Gastroesophageal sphincter (tissue), 4 donors: ENCODE measurements at regions not wholly inside any gene's neighbourhood (a gene's known extent, or its start where the extent isn't known, plus 50 kb on each side); places are given as distances from the start of the nearest gene placed in this dataset.
"Not testable (repeated sequence)": the region's sequence is repeated elsewhere in the genome, so short reads cannot be mapped to it uniquely, and the experiment has no call there.

Source experiments
- ATAC-seq: fragments of 150-250 bp; one replicate; pipeline ENCODE4 v1.9.1; 2016; ENCODE audit warnings: mild to moderate bottlenecking, moderate library complexity
- H3K27ac ChIP-seq, 4 donors: fragments of 200-600 bp; sonication (generic) in 3 of 4; 1 replicate in 3 of 4; 2 replicates in 1 of 4; pipeline ENCODE4 v1.5.1; 2016 to 2019
- H3K27me3 ChIP-seq: fragments of 200-600 bp; sonication (generic); one replicate; pipeline ENCODE4 v1.5.1; 2019
- H3K36me3 ChIP-seq, 2 donors: fragments of 200-600 bp; sonication (generic); one replicate each; pipeline ENCODE4 v1.5.1; 2019; ENCODE audit warnings: control low read depth in 1 of 2
- H3K4me1 ChIP-seq, 3 donors: fragments of 200-600 bp; sonication (generic); 1 replicate in 2 of 3; 2 replicates in 1 of 3; pipeline ENCODE4 v1.5.1; 2016 to 2019; ENCODE audit warnings: control low read depth in 2 of 3
- H3K4me3 ChIP-seq, 2 donors: fragments of 200-600 bp; sonication (generic); one replicate each; pipeline ENCODE4 v1.5.1; 2019; ENCODE audit warnings: mild to moderate bottlenecking in 1 of 2, moderate library complexity in 1 of 2
- H3K9me3 ChIP-seq, 3 donors: fragments of 200-600 bp; sonication (generic); one replicate each; pipeline ENCODE4 v1.5.1; 2017 to 2019; ENCODE audit warnings: control low read depth in 2 of 3
- EP300 ChIP-seq: sonication (generic); formaldehyde crosslinking; IDR thresholded peaks from one replicate; pipeline ENCODE4 v1.6.1; 2017; ENCODE audit warnings: antibody characterized with exemption, mild to moderate bottlenecking
- POLR2A ChIP-seq, 2 donors: fragments of 450-650 bp; IDR thresholded peaks; one replicate each; pipeline ENCODE4 v1.6.1; 2017; ENCODE audit warnings: antibody characterized with exemption in 2 of 2, mild to moderate bottlenecking in 2 of 2, moderate library complexity in 1 of 2
- POLR2AphosphoS5 ChIP-seq: sonication (generic); formaldehyde crosslinking; IDR thresholded peaks from one replicate; pipeline ENCODE4 v1.6.1; 2017; ENCODE audit warnings: antibody characterized with exemption
- WGBS, 2 donors: methylation state at CpG; one replicate each; pipeline ENCODE4 v1.1.5; 2018; ENCODE audit warnings: low coverage in 1 of 2; 5-methylcytosine and 5-hydroxymethylcytosine counted together
- TF ChIP-seq, protein P1 (sequence below), 4 experiments: fragments of 200-600 bp in 2 of 4; fragments of 450-650 bp in 2 of 4; sonication (generic) in 1 of 4; IDR thresholded peaks; one replicate each; pipeline ENCODE4 v1.5.1; 2017 to 2019; ENCODE audit warnings: antibody characterized with exemption in 4 of 4, mild to moderate bottlenecking in 2 of 4, moderate library complexity in 2 of 4

- no peaks in the 10 kb centered on the region for H3K4me1 ChIP-seq
- no peak for ATAC-seq
Measured at GRCh38 chr1:224820341-224820740, 109.1 kb upstream of the DNAH14 start.

GRCh38 chr1:224821751-224822150 lies 107.7 kb upstream of the DNAH14 start:
- 87 to 89% methylated on average over 6 of the region's 8 CpGs for WGBS, 2 donors
- H3K9me3 ChIP-seq = peaks cover 0 to 40% (median 0%) of the 10 kb centered on the region in 3 donors

More at GRCh38 chr1:224820341-224820740, 109.1 kb upstream of the DNAH14 start:
- no peak for TF ChIP-seq EP300
- no peak for TF ChIP-seq POLR2AphosphoS5
- TF ChIP-seq, protein P1, sequence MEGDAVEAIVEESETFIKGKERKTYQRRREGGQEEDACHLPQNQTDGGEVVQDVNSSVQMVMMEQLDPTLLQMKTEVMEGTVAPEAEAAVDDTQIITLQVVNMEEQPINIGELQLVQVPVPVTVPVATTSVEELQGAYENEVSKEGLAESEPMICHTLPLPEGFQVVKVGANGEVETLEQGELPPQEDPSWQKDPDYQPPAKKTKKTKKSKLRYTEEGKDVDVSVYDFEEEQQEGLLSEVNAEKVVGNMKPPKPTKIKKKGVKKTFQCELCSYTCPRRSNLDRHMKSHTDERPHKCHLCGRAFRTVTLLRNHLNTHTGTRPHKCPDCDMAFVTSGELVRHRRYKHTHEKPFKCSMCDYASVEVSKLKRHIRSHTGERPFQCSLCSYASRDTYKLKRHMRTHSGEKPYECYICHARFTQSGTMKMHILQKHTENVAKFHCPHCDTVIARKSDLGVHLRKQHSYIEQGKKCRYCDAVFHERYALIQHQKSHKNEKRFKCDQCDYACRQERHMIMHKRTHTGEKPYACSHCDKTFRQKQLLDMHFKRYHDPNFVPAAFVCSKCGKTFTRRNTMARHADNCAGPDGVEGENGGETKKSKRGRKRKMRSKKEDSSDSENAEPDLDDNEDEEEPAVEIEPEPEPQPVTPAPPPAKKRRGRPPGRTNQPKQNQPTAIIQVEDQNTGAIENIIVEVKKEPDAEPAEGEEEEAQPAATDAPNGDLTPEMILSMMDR (IDR thresholded peaks at IDR 0.05) = no peak
- TF ChIP-seq POLR2A (IDR thresholded peaks at IDR 0.05) = no peak
- Histone ChIP-seq H3K4me3 (no peak overlapping the region), H3K36me3 (no peaks in the 10 kb centered on the region), H3K27me3 (no peaks in the 10 kb centered on the region), H3K27ac (no peak overlapping the region), H3K9me3 (peaks cover 0 to 35% (median 0%) of the 10 kb centered on the region in 3 donors)
- WGBS, 2 donors = 67 to 77% methylated on average over 2 to 3 of the region's 3 CpGs

GRCh38 chr1:224825525-224826000 lies 103.9 kb upstream of the DNAH14 start:
- H3K4me1 ChIP-seq = no peaks in the 10 kb centered on the region
- ATAC-seq = no peak
- no peak overlapping the region for H3K4me3 ChIP-seq
- no peaks in the 10 kb centered on the region for H3K27me3 ChIP-seq
- TF ChIP-seq POLR2A (IDR thresholded peaks at IDR 0.05) = no peak
- H3K36me3 ChIP-seq = no peaks in the 10 kb centered on the region
- H3K27ac ChIP-seq = no peak overlapping the region
- H3K9me3 ChIP-seq = peaks cover 0 to 40% (median 0%) of the 10 kb centered on the region in 3 donors
- 83 to 89% methylated on average over 1 of the region's 1 CpG for WGBS, 2 donors

More at GRCh38 chr1:224821751-224822150, 107.7 kb upstream of the DNAH14 start:
- not testable (repeated sequence) for H3K4me3 ChIP-seq, H3K27ac ChIP-seq, H3K27me3 ChIP-seq, H3K4me1 ChIP-seq, ATAC-seq, H3K36me3 ChIP-seq

GRCh38 chr1:224828691-224829090 lies 100.8 kb upstream of the DNAH14 start:
- Histone ChIP-seq H3K9me3 (peaks cover 0 to 37% (median 0%) of the 10 kb centered on the region in 3 donors), H3K36me3 (no peaks in the 10 kb centered on the region), H3K27ac (no peak overlapping the region), H3K4me1 (no peaks in the 10 kb centered on the region), H3K27me3 (no peaks in the 10 kb centered on the region), H3K4me3 (no peak overlapping the region)
- ATAC-seq = no peak
- TF ChIP-seq, protein P1 (IDR thresholded peaks at IDR 0.05) = no peak
- TF ChIP-seq EP300 (no peak), POLR2A (IDR thresholded peaks at IDR 0.05) (no peak), POLR2AphosphoS5 (no peak)

DNA sequence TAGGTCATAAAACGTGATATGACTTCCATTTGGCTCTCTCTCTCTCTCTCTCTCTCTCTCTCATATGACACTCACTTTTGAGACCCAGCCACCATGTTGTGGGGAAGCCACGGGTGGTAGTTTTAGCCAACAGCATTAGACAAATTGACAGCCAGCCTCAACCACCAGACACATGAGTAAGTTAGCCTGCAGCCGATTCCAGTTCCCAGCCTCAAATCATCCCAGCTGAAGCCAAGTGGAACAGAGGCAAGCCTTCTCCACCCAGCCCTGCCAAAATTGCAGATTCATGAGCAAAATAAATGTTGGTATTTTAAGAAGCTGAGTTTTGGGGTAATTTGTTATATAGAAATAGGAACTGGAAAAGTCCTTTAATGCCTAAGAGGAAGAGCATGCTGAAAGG lies 98.0 kb upstream of the DNAH14 start:
- H3K9me3 ChIP-seq = peaks cover 0 to 24% (median 0%) of the 10 kb centered on the region in 3 donors
- H3K36me3 ChIP-seq = no peaks in the 10 kb centered on the region
- WGBS, 2 donors = 53 to 66% methylated on average over 2 to 3 of the region's 3 CpGs
- no peak for TF ChIP-seq EP300
- no peak for TF ChIP-seq POLR2A (IDR thresholded peaks at IDR 0.05)
- TF ChIP-seq POLR2AphosphoS5 = no peak
- TF ChIP-seq, protein P1 (IDR thresholded peaks at IDR 0.05) = no peak
- H3K4me3 ChIP-seq = no peak overlapping the region
- H3K4me1 ChIP-seq = no peaks in the 10 kb centered on the region
- H3K27me3 ChIP-seq = no peaks in the 10 kb centered on the region
- no peak overlapping the region for H3K27ac ChIP-seq
- ATAC-seq = no peak

GRCh38 chr1:224839648-224840300 lies 89.7 kb upstream of the DNAH14 start:
- WGBS, 2 donors = 67 to 76% methylated on average over 2 to 3 of the region's 7 CpGs
- not testable (repeated sequence) for H3K27me3 ChIP-seq, H3K36me3 ChIP-seq, H3K4me3 ChIP-seq, H3K4me1 ChIP-seq, ATAC-seq, H3K27ac ChIP-seq
- peaks cover 0 to 18% (median 0%) of the 10 kb centered on the region in 3 donors for H3K9me3 ChIP-seq

- H3K4me3 ChIP-seq, H3K36me3 ChIP-seq, H3K27ac ChIP-seq, H3K4me1 ChIP-seq, H3K27me3 ChIP-seq, ATAC-seq: not testable (repeated sequence)
- peaks cover 0 to 18% (median 0%) of the 10 kb centered on the region in 3 donors for H3K9me3 ChIP-seq
- 94 to 95% methylated on average over 2 of the region's 2 CpGs for WGBS, 2 donors
Measured at GRCh38 chr1:224841803-224842202, 87.7 kb upstream of the DNAH14 start.
